ENCODE measurements at regions not wholly inside any gene's neighbourhood (a gene's known extent, or its start where the extent isn't known, plus 50 kb on each side); places are given as distances from the start of the nearest gene placed in this dataset.

GRCh38 chr11:70606951-70607330 lies 208.6 kb downstream of the CTTN start:
- H3K9me3 ChIP-seq: no peaks in the 10 kb centered on the region
- no peaks in the 10 kb centered on the region for H3K27me3 ChIP-seq
- H3K4me3 ChIP-seq: no peak overlapping the region
- TF ChIP-seq POLR2A (IDR thresholded peaks at IDR 0.05) (no peak), CTCF (IDR thresholded peaks at IDR 0.05) (no peak)
- no peak overlapping the region for H3K27ac ChIP-seq
- no peak for DNase-seq
- no peaks in the 10 kb centered on the region for H3K36me3 ChIP-seq
- H3K4me1 ChIP-seq: no peaks in the 10 kb centered on the region

- H3K36me3 ChIP-seq: no peaks in the 10 kb centered on the region
- H3K9me3 ChIP-seq: no peaks in the 10 kb centered on the region
- no peaks in the 10 kb centered on the region for H3K27me3 ChIP-seq
- H3K4me3 ChIP-seq: no peak overlapping the region
- no peak overlapping the region for H3K27ac ChIP-seq
- H3K4me1 ChIP-seq: no peaks in the 10 kb centered on the region
- no peak for DNase-seq
- no peak for TF ChIP-seq CTCF (IDR thresholded peaks at IDR 0.05)
- TF ChIP-seq POLR2A (IDR thresholded peaks at IDR 0.05): no peak
These were observed 209.2 kb downstream of the CTTN start for GRCh38 chr11:70607561-70607960.

GRCh38 chr11:70608568-70609470 lies 210.5 kb downstream of the CTTN start:
- no peaks in the 10 kb centered on the region for H3K27me3 ChIP-seq
- no peak overlapping the region for H3K4me3 ChIP-seq
- DNase-seq: no peak
- no peak overlapping the region for H3K27ac ChIP-seq
- no peaks in the 10 kb centered on the region for H3K9me3 ChIP-seq
- no peaks in the 10 kb centered on the region for H3K4me1 ChIP-seq
- no peaks in the 10 kb centered on the region for H3K36me3 ChIP-seq
- TF ChIP-seq POLR2A (IDR thresholded peaks at IDR 0.05): no peak
- no peak for TF ChIP-seq CTCF (IDR thresholded peaks at IDR 0.05)

- no peak for TF ChIP-seq POLR2A (IDR thresholded peaks at IDR 0.05)
- TF ChIP-seq CTCF (IDR thresholded peaks at IDR 0.05): no peak
- Histone ChIP-seq H3K4me1 (no peaks in the 10 kb centered on the region), H3K36me3 (no peaks in the 10 kb centered on the region), H3K27me3 (no peaks in the 10 kb centered on the region), H3K27ac (no peak overlapping the region), H3K9me3 (peaks cover 0 to 9% (median 4%) of the 10 kb centered on the region in 4 donors), H3K4me3 (no peak overlapping the region)
- peak in 1 of 3 donors; percentile 44 for DNase-seq
These were observed 212.5 kb downstream of the CTTN start for GRCh38 chr11:70610566-70611565.

- Histone ChIP-seq H3K4me1 (no peaks in the 10 kb centered on the region), H3K27ac (no peak overlapping the region), H3K36me3 (no peaks in the 10 kb centered on the region), H3K4me3 (no peak overlapping the region), H3K9me3 (peaks cover 0 to 9% (median 4%) of the 10 kb centered on the region in 4 donors), H3K27me3 (no peaks in the 10 kb centered on the region)
- TF ChIP-seq POLR2A (IDR thresholded peaks at IDR 0.05) (no peak), CTCF (IDR thresholded peaks at IDR 0.05) (no peak)
- DNase-seq: no peak
These were observed 213.5 kb downstream of the CTTN start for GRCh38 chr11:70611821-70612220.
